ENCODE measurements at regions not wholly inside any gene's neighbourhood (a gene's known extent, or its start where the extent isn't known, plus 50 kb on each side); places are given as distances from the start of the nearest gene placed in this dataset.

- no peak overlapping the region for H2BK20ac ChIP-seq (ENCODE audit: low read length)
- 88% methylated on average over 2 of the region's 2 CpGs; no CpG with 5 or more reads in 1 of the 2 experiments for WGBS, 2 experiments (ENCODE audit: extremely low coverage in 1 of 2, insufficient coverage in 1 of 2, insufficient read length in 1 of 2, insufficient replicate concordance in 2 of 2, low coverage in 1 of 2, low lambda C conversion rate in 2 of 2, missing lambda C conversion rate in 1 of 2)
- no peak overlapping the region for H2BK120ac ChIP-seq (replicated peaks; ENCODE audit: low read depth, low read length)
- no peak overlapping the region for H2AK5ac ChIP-seq (ENCODE audit: low read depth, low read length)
- H3K79me1 ChIP-seq (ENCODE audit: low read depth, low read length): no peaks in the 10 kb centered on the region
- H3K9ac ChIP-seq (replicated peaks in 1 of 4; ENCODE audit: extremely low read depth in 1 of 4, low read depth in 3 of 4, low read length in 3 of 4): no peak overlapping the region
- H3K79me2 ChIP-seq (ENCODE audit: control insufficient read depth in 1 of 2, insufficient read depth in 2 of 2, low read length in 2 of 2): no peaks in the 10 kb centered on the region
- H3K23ac ChIP-seq (ENCODE audit: insufficient read length): no peak overlapping the region
- H3K27ac ChIP-seq (ENCODE audit: low read depth, low read length): no peak overlapping the region
- no peak overlapping the region for H3K56ac ChIP-seq (replicated peaks; ENCODE audit: insufficient read length, low read depth, low read length)
- DNase-seq (ENCODE audit: low read depth in 1 of 2, low spot score in 2 of 2) (no peak), FAIRE-seq (no peak)
- no peak overlapping the region for H3K4me2 ChIP-seq (ENCODE audit: insufficient read depth in 1 of 2, low read depth in 2 of 2, low read length in 2 of 2)
- no peak overlapping the region for H2AFZ ChIP-seq (ENCODE audit: low read length)
- H2BK12ac ChIP-seq (ENCODE audit: low read depth, low read length): no peak overlapping the region
- ChIA-PET POLR2A (ENCODE audit: partially characterized antibody) (interaction anchor here (1.1 to 2.6 kb wide), 2 partner anchors 10 to 11 kb away, joined by 6 to 10 read pairs; no protein-coding TSS in a partner anchor), CTCF (ENCODE audit: partially characterized antibody) (no interaction called here)
- H4K8ac ChIP-seq (ENCODE audit: extremely low read depth, insufficient read depth, low read length): no peak overlapping the region
- no peak overlapping the region for H3K14ac ChIP-seq (ENCODE audit: insufficient read length)
- H4K20me1 ChIP-seq (replicated peaks in 1 of 2; ENCODE audit: control insufficient read depth in 1 of 2, insufficient read depth in 2 of 2, low read length in 2 of 2): no peaks in the 10 kb centered on the region
- H2BK15ac ChIP-seq (ENCODE audit: low read length): no peak overlapping the region
- no peak overlapping the region for H3K4ac ChIP-seq (replicated peaks; ENCODE audit: insufficient read length, low read depth, low read length)
- peaks cover 0 to 1% (median 0%) of the 10 kb centered on the region in 4 experiments; a peak in 1 of 7 replicates for H3K27me3 ChIP-seq (replicated peaks in 1 of 4; ENCODE audit: control insufficient read depth in 3 of 4, extremely low read depth in 1 of 4, insufficient read depth in 3 of 4, low read length in 3 of 4)
- H3K23me2 ChIP-seq (ENCODE audit: low read depth, low read length): no peaks in the 10 kb centered on the region
- no peaks in the 10 kb centered on the region for H3K36me3 ChIP-seq (ENCODE audit: control insufficient read depth in 2 of 4, insufficient read depth in 4 of 4, low read length in 3 of 4)
- H2BK5ac ChIP-seq (ENCODE audit: low read depth, low read length): no peak overlapping the region
- no peaks in the 10 kb centered on the region for H3K9me3 ChIP-seq (ENCODE audit: insufficient read depth in 2 of 2, low read depth in 1 of 2, low read length in 1 of 2)
- H3K18ac ChIP-seq (ENCODE audit: extremely low read depth, low read length): no peak overlapping the region
- no peak overlapping the region for H3K4me3 ChIP-seq (ENCODE audit: extremely low read depth in 1 of 4, insufficient read depth in 2 of 4, low read depth in 3 of 4, low read length in 4 of 4)
- H4K91ac ChIP-seq (replicated peaks; ENCODE audit: insufficient read length, low read length): no peak overlapping the region
- no peak overlapping the region for H4K5ac ChIP-seq (ENCODE audit: insufficient read length, low read depth, low read length)
- H3K4me1 ChIP-seq (replicated peaks in 1 of 4; ENCODE audit: control insufficient read depth in 3 of 4, insufficient read depth in 4 of 4, low read length in 3 of 4): no peaks in the 10 kb centered on the region; a peak in 2 of 7 replicates
- TF ChIP-seq YY1 (IDR thresholded peaks at IDR 0.05; ENCODE audit: low read depth, low read length) (no peak), USF2 (IDR thresholded peaks at IDR 0.05; ENCODE audit: low read length) (no peak), ZNF274 (IDR thresholded peaks at IDR 0.05; ENCODE audit: borderline replicate concordance, extremely low read depth, low read length) (no peak), SIN3A (conservative IDR thresholded peaks at IDR 0.05 in 1 of 2, IDR thresholded peaks at IDR 0.05 in 1 of 2; ENCODE audit: low read depth in 1 of 2, low read length in 2 of 2) (no peak), KDM5A (IDR thresholded peaks at IDR 0.05; ENCODE audit: low read length) (no peak), CTBP2 (IDR thresholded peaks at IDR 0.05; ENCODE audit: borderline replicate concordance, insufficient read depth, insufficient read length, low read length) (no peak), RXRA (IDR thresholded peaks at IDR 0.05; ENCODE audit: insufficient read depth, low read depth, low read length) (no peak), RFX5 (IDR thresholded peaks at IDR 0.05; ENCODE audit: borderline replicate concordance, low read depth, low read length) (no peak), ATF3 (IDR thresholded peaks at IDR 0.05; ENCODE audit: insufficient read depth, low read depth, low read length) (no peak), GABPA (IDR thresholded peaks at IDR 0.05; ENCODE audit: borderline replicate concordance, insufficient read depth, low read length) (no peak), TEAD4 (IDR thresholded peaks at IDR 0.05; ENCODE audit: low read depth, low read length) (no peak), PHF8 (conservative IDR thresholded peaks at IDR 0.05; ENCODE audit: low read depth, low read length) (no peak)
These were observed 137.2 kb upstream of the PLEKHA5 start for GRCh38 chr12:18992336-18992735.

Data from H1 (cell line).